GM20431 (cell line): ENCODE measurements at regions not wholly inside any gene's neighbourhood (a gene's known extent, or its start where the extent isn't known, plus 50 kb on each side); places are given as distances from the start of the nearest gene placed in this dataset.

Experiments used
- in situ Hi-C: fragments of 300-500 bp; cut with MseI, MboI; formaldehyde crosslinking; loops from one replicate; pipeline ENCODE4 v1.15.0; 2020; ENCODE audit warnings: low sequenced_read_pairs; ENCODE audit not compliant: unreplicated experiment

DNA sequence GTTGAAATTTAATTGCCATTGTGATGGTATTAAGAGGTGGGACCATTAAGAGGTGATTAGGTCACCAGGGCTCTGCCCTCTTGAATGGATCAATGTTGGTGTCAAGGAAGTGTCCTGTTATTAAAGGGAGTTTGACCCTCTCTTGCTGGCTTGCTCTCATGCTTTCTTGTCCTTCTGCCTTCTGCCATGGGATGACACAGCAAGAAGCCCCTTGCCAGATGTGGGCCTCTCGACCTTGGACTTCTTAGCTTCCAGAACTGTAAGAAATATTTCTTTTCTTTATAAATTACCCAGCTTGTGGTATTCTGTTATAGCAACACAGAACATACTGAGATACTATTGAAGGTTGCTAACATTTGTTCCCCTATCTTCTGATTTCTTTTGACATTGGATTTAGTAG is 157.0 kb downstream of the MDFIC start:
- in situ Hi-C loops = no loop called here

DNA sequence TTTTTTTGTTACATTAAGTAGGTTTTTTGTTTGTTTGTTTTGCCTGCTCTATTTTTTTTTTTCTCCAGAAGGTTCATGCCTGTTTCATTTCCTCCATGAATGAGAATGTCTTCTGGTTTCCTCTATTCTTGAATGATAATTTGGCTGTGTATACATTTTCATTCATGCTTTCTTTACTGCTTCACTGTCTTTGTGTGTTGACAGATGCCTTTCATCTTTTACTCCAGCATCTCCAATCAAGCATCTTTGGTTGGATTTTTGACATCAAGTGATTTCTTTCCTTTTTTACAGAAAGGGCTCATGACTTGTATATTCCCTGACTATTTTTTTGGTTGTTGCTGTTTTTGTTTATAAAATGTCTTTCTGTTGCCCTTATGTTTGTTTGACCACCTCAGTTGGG is 156.5 kb downstream of the MDFIC start:
- in situ Hi-C loops = no loop called here

DNA sequence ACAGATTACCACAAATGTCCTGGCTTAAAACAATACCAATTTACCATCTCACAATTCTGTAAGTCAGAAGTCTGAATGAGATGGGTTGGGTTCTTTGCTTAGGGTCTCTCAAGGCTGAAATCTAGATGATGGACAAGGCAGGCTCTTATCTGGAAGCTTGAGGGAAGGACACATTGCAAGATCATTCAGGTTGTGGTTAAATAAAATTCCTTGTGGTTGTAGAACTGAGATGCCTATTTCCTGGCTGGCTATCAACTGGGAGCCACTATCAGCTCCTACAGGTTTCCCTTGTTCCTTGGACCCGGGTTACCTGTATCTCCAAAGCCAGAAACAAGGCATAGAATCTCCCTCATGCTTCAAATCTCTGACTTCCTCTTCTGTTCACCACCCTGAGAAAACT is 148.4 kb downstream of the MDFIC start:
- in situ Hi-C loops = no loop called here
